PC-9 (cell line): ENCODE measurements at regions not wholly inside any gene's neighbourhood (a gene's known extent, or its start where the extent isn't known, plus 50 kb on each side); places are given as distances from the start of the nearest gene placed in this dataset.

ENCODE experiments used
- EZH2 ChIP-seq: fragments of 200-600 bp; sonication (generic); IDR thresholded peaks from 2 replicates; pipeline ENCODE4 v1.8.0; 2017; ENCODE audit warnings: antibody characterized with exemption, low read depth
- TF ChIP-seq, protein P1 (sequence below): fragments of 200-600 bp; sonication (generic); conservative IDR thresholded peaks from 2 replicates; pipeline ENCODE4 v1.6.1; 2017; ENCODE audit warnings: mixed run types, antibody characterized with exemption, mild to moderate bottlenecking, moderate library complexity

DNA sequence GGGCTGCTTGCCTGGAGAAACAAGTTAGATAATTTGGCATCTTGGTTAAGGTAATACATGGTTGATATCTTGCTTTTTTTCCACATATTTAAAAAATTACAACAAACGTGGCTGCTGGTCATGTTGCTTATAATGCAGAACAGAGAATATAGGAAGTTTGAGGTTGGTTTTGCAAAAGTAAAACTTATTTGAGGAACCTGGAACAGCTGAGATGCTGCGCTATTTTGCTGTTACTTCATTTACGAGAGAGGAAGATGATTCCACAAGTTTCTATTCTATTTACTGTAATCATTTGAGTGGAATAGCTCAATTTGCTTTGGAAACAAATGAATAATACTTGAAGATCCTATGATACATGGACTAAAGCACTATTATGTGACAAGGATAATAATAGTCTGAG lies 118.9 kb downstream of the TMA16 start:
- TF ChIP-seq, protein P1, sequence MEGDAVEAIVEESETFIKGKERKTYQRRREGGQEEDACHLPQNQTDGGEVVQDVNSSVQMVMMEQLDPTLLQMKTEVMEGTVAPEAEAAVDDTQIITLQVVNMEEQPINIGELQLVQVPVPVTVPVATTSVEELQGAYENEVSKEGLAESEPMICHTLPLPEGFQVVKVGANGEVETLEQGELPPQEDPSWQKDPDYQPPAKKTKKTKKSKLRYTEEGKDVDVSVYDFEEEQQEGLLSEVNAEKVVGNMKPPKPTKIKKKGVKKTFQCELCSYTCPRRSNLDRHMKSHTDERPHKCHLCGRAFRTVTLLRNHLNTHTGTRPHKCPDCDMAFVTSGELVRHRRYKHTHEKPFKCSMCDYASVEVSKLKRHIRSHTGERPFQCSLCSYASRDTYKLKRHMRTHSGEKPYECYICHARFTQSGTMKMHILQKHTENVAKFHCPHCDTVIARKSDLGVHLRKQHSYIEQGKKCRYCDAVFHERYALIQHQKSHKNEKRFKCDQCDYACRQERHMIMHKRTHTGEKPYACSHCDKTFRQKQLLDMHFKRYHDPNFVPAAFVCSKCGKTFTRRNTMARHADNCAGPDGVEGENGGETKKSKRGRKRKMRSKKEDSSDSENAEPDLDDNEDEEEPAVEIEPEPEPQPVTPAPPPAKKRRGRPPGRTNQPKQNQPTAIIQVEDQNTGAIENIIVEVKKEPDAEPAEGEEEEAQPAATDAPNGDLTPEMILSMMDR: no peak
- TF ChIP-seq EZH2: no peak
